Brain microvascular endothelial cell (primary cell): ENCODE measurements at regions not wholly inside any gene's neighbourhood (a gene's known extent, or its start where the extent isn't known, plus 50 kb on each side); places are given as distances from the start of the nearest gene placed in this dataset.

Experiments used
- DNase-seq: peaks from one replicate; pipeline ENCODE4 v3.0.0-alpha.2; 2020
- H3K27ac ChIP-seq: fragments of 250-450 bp; sonication (Bioruptor Pico); 2 replicates; pipeline ENCODE4 v1.5.1; 2020; ENCODE audit warnings: mild to moderate bottlenecking, moderate library complexity
- H3K27me3 ChIP-seq: fragments of 250-450 bp; sonication (Bioruptor Pico); replicated peaks from 2 replicates; pipeline ENCODE4 v1.5.1; 2020; ENCODE audit warnings: mild to moderate bottlenecking
- H3K36me3 ChIP-seq: fragments of 250-450 bp; sonication (Bioruptor Pico); replicated peaks from 2 replicates; pipeline ENCODE4 v1.5.1; 2020; ENCODE audit warnings: mild to moderate bottlenecking
- H3K4me3 ChIP-seq: 2 replicates; pipeline ENCODE4 v1.5.1; 2011; ENCODE audit warnings: low read depth, mild to moderate bottlenecking, control low read depth, low read length, moderate library complexity
- in situ Hi-C: cut with HindIII; loops from 2 replicates; pipeline ENCODE4 v1.10.0; 2017; ENCODE audit warnings: low sequenced_read_pairs, low pct_ligation_motif_present
- TF ChIP-seq, protein P1 (sequence below): IDR thresholded peaks from 2 replicates; pipeline ENCODE4 v1.5.1; 2011; ENCODE audit warnings: low read depth, mild to moderate bottlenecking, moderate library complexity, low read length, control low read depth, inconsistent platforms; ENCODE audit errors: missing control alignments

DNA sequence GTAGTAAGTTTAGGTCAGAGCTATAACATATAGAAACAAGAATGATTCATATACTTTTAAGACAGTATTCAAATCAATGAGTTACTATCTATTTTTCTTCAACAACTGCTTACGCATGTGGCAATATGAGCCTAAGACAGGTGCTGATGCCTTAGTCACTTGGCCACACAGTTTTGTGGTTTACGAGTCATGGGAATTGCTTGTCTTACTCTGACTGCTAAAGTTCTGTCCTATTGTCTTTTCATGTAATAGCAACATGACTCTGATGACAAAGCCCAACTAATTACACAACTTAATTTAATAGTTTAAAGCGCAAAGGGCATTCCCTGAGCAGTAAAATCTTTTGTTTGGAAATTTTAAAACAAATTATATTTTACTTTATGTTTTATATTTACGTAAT is 159.3 kb upstream of the CENPW start:
- H3K27ac ChIP-seq, result peak overlapping the region; percentile 2

DNA sequence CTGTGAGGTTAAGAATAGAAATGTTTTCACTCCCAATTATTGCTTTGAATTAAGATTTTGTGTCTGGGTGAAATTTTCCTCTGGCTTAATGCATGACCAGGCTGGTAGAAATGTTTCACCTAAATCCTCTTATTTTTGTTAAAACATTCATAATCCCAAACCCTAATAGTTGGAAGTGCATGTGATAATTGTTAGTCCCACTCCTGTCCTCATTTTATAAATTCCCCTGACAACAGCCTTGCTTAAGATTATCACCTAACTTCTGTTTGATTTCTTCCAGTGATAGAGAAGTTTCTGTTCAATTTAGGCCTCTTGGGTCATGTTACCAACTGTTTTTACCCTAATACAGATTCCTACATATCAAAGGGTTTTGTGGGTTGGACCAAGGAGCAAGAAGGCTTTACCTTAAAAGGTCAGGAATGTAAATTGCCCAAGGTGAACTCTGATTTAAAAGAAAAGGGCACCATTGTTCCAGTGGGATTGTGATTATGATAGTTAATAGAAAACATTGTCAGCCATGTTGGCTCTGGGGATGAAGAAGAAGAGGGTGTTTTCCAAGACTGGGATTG is 158.7 kb upstream of the CENPW start:
- Histone ChIP-seq H3K27me3 (no peaks in the 10 kb centered on the region), H3K4me3 (no peak overlapping the region), H3K36me3 (no peaks in the 10 kb centered on the region), H3K27ac (peak overlapping the region; percentile 2)
- no peak for DNase-seq
- TF ChIP-seq, protein P1, sequence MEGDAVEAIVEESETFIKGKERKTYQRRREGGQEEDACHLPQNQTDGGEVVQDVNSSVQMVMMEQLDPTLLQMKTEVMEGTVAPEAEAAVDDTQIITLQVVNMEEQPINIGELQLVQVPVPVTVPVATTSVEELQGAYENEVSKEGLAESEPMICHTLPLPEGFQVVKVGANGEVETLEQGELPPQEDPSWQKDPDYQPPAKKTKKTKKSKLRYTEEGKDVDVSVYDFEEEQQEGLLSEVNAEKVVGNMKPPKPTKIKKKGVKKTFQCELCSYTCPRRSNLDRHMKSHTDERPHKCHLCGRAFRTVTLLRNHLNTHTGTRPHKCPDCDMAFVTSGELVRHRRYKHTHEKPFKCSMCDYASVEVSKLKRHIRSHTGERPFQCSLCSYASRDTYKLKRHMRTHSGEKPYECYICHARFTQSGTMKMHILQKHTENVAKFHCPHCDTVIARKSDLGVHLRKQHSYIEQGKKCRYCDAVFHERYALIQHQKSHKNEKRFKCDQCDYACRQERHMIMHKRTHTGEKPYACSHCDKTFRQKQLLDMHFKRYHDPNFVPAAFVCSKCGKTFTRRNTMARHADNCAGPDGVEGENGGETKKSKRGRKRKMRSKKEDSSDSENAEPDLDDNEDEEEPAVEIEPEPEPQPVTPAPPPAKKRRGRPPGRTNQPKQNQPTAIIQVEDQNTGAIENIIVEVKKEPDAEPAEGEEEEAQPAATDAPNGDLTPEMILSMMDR, result no peak
- in situ Hi-C loops, result no loop called here

More for the DNA sequence above, 159.3 kb upstream of the CENPW start:
- TF ChIP-seq, protein P1, result no peak
- peak; percentile 93 for DNase-seq
- in situ Hi-C loops, result no loop called here
- Histone ChIP-seq H3K4me3 (no peak overlapping the region), H3K27me3 (no peaks in the 10 kb centered on the region), H3K36me3 (no peaks in the 10 kb centered on the region)

DNA sequence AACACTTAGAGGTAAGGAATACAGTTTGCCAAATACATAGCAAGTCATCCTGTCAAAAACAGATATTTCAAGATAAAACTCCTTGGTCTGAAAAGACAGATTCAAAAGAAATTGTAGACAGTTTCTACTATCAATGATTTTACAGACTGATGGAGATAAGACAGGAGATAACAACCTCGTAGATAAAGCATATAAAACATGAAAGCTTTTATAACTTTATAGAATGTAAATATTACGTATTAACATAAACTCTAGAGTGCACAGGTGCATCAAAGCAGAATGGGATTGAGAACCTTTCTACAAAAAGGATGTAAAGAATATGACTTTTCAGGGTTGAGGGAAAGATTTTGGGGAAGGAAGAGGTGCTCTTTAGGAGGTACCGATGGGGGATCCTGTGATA is 158.0 kb upstream of the CENPW start:
- H3K4me3 ChIP-seq, result no peak overlapping the region
- H3K36me3 ChIP-seq, result no peaks in the 10 kb centered on the region
- H3K27ac ChIP-seq, result no peak overlapping the region
- TF ChIP-seq, protein P1, result no peak
- no peaks in the 10 kb centered on the region for H3K27me3 ChIP-seq
- in situ Hi-C loops, result no loop called here
- DNase-seq, result no peak

DNA sequence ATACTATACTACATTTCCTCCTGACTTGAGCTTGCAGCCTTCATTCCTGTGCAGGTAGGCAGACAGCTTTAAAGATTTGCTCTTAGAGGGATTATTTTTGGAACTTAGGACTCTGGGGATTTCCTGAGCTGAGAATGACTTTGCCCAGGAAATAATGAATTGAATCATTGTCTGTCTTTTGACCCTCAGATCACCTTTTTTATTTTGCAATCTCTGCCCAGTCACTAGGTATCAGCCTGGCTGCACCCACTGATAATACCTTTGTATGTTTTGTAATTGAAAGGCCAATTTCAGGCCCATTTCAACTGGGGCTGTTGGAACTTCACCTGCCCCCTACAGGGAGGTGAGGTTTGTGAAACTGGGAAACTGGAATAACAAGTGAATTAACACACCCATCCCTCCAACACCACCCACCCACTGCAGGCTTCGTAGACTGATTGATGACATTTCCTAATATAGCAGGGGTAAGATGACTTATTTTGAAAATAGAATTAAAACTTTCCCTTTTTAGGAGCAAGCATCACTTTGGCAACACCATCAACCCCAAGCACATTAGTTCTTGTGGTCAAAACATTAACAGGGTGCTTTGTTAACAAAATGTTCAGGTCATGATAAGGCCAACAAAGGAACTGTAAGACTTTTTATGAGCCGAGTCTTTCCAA is 157.1 kb upstream of the CENPW start:
- in situ Hi-C loops, result no loop called here
- H3K27me3 ChIP-seq, result no peaks in the 10 kb centered on the region
- DNase-seq, result no peak
- no peaks in the 10 kb centered on the region for H3K36me3 ChIP-seq
- H3K27ac ChIP-seq, result no peak overlapping the region
- TF ChIP-seq, protein P1, result no peak
- H3K4me3 ChIP-seq, result no peak overlapping the region

DNA sequence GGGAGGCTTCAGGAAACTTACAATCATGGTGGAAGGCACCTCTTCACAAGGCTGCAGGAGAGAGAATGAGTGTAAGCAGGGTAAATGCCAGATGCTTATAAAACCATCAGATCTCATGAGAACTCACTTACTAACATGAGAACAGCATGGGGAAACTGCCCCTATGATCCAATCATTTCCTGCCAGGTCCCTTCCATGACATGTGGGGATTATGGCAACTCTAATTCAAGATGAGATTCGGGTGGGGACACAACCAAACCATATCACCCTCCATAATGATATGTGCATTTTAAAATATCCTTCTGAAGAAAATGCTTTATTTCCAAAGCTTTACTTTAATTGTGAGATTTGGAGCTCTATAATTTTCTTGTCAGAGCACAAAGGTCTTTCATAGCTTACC is 154.1 kb upstream of the CENPW start:
- Histone ChIP-seq H3K27me3 (no peaks in the 10 kb centered on the region), H3K4me3 (no peak overlapping the region), H3K27ac (no peak overlapping the region), H3K36me3 (no peaks in the 10 kb centered on the region)
- in situ Hi-C loops, result no loop called here
- TF ChIP-seq, protein P1, result no peak
- DNase-seq, result no peak

DNA sequence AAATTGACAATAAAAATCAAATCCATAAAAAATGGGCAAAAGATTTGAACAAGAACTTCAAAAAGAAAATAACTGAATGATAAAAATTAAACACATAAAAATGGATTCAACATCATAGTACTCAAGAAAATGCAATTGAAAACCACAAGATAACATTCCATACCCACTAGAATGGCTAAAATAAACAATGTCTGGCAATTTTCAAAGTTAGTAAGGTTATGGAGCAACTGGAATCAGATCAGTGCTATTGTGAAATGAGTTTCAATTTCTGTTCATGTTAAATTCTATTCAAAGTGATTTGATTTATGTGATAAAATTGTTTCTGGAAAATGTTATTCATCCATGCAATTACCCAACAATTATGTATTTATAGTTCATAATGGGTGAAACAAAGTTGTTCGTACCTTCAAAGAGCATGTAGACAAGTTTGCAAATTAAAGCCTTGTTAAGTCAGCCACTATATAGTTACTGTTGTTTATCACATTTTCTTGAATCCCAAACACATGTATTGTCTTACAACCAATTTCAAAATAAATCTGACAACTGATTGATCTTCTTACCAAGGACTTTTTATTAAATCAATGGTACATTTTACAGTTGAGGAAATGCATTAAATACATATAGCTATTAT is 151.5 kb upstream of the CENPW start:
- no peak overlapping the region for H3K4me3 ChIP-seq
- in situ Hi-C loops, result no loop called here
- H3K27ac ChIP-seq, result no peak overlapping the region
- no peaks in the 10 kb centered on the region for H3K36me3 ChIP-seq
- DNase-seq, result no peak
- TF ChIP-seq, protein P1, result no peak
- no peaks in the 10 kb centered on the region for H3K27me3 ChIP-seq
